Upper lobe of left lung (tissue), 6 donors: ENCODE measurements at regions not wholly inside any gene's neighbourhood (a gene's known extent, or its start where the extent isn't known, plus 50 kb on each side); places are given as distances from the start of the nearest gene placed in this dataset.

ENCODE experiments used
- ATAC-seq, 2 donors: fragments of 200-7000 bp; cut with Tn5 transposase; one replicate each; pipeline ENCODE4 v1.9.1; 2022; ENCODE audit warnings: mild to moderate bottlenecking in 2 of 2, moderate library complexity in 2 of 2; ENCODE audit not compliant: low FRiP score in 2 of 2
- DNase-seq, 2 donors: peaks; one replicate each; pipeline ENCODE4 v3.0.0-alpha.2; 2019 to 2020
- H3K27ac ChIP-seq, 4 donors: fragments of 200-600 bp; sonication (generic); one replicate each; pipeline ENCODE4 v1.5.1; 2016 to 2019
- H3K27me3 ChIP-seq, 4 donors: fragments of 200-600 bp; sonication (generic); one replicate each; pipeline ENCODE4 v1.5.1; 2017 to 2019
- H3K36me3 ChIP-seq, 4 donors: fragments of 200-600 bp; sonication (generic); one replicate each; pipeline ENCODE4 v1.5.1; 2016 to 2019
- H3K4me1 ChIP-seq, 4 donors: fragments of 200-600 bp; sonication (generic); one replicate each; pipeline ENCODE4 v1.5.1; 2018 to 2019
- H3K4me3 ChIP-seq, 4 donors: fragments of 200-600 bp; sonication (generic); one replicate each; pipeline ENCODE4 v1.5.1; 2017 to 2019; ENCODE audit warnings: mild to moderate bottlenecking in 2 of 4, moderate library complexity in 1 of 4
- H3K9me3 ChIP-seq, 4 donors: fragments of 200-600 bp; sonication (generic); one replicate each; pipeline ENCODE4 v1.5.1; 2018 to 2019
- EP300 ChIP-seq, 4 donors: sonication (generic); formaldehyde crosslinking; IDR thresholded peaks; one replicate each; pipeline ENCODE4 v1.5.1; 2017; ENCODE audit warnings: antibody characterized with exemption in 4 of 4, control low read depth in 2 of 4
- POLR2A ChIP-seq, 4 donors: fragments of 450-650 bp; IDR thresholded peaks; one replicate each; pipeline ENCODE4 v1.5.1; 2016 to 2017; ENCODE audit warnings: antibody characterized with exemption in 4 of 4, mild to moderate bottlenecking in 2 of 4
- POLR2AphosphoS5 ChIP-seq, 2 donors: sonication (generic); formaldehyde crosslinking; IDR thresholded peaks; one replicate each; pipeline ENCODE4 v1.5.1; 2017; ENCODE audit warnings: antibody characterized with exemption in 2 of 2
- WGBS, 2 donors: methylation state at CpG; one replicate each; pipeline ENCODE4 v1.1.5; 2017 to 2018; 5-methylcytosine and 5-hydroxymethylcytosine counted together
- TF ChIP-seq, protein P1 (sequence below), 6 experiments: fragments of 450-650 bp in 4 of 6; fragments of 200-600 bp in 2 of 6; sonication (generic) in 2 of 6; IDR thresholded peaks; one replicate each; pipeline ENCODE4 v1.5.1; 2016 to 2019; ENCODE audit warnings: antibody characterized with exemption in 6 of 6
- donor health status: DM: no; HTN: no; CAD: no; lungs with moderate emphysema.
- donor health status: DM: no; HTN: yes; CAD: no; lungs with severe emphysema.

DNA sequence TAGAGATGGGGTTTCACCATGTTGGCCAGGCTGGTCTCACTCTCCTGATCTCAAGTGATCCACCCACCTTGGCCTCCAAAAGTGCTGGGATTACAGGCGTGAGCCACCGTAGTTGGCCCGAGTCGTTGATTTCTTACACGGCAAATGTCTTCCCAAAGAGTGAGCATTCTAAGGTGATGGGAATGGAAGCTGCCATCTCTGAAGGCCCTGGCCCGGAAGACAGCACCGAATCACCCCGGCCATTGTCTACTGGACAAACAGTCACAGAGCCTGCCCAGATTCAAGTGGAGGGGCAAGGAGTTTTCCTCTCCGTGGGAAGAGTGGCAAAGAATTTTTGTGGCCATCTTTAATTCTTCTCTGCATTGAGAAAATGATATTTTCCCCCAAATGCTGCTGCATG, 92.1 kb upstream of the AJAP1 start:
- TF ChIP-seq, protein P1, sequence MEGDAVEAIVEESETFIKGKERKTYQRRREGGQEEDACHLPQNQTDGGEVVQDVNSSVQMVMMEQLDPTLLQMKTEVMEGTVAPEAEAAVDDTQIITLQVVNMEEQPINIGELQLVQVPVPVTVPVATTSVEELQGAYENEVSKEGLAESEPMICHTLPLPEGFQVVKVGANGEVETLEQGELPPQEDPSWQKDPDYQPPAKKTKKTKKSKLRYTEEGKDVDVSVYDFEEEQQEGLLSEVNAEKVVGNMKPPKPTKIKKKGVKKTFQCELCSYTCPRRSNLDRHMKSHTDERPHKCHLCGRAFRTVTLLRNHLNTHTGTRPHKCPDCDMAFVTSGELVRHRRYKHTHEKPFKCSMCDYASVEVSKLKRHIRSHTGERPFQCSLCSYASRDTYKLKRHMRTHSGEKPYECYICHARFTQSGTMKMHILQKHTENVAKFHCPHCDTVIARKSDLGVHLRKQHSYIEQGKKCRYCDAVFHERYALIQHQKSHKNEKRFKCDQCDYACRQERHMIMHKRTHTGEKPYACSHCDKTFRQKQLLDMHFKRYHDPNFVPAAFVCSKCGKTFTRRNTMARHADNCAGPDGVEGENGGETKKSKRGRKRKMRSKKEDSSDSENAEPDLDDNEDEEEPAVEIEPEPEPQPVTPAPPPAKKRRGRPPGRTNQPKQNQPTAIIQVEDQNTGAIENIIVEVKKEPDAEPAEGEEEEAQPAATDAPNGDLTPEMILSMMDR (IDR thresholded peaks at IDR 0.05), result no peak
- no peak for TF ChIP-seq POLR2A (IDR thresholded peaks at IDR 0.05)
- no peak for TF ChIP-seq POLR2AphosphoS5 (IDR thresholded peaks at IDR 0.05)
- TF ChIP-seq EP300 (IDR thresholded peaks at IDR 0.05), result no peak
- Histone ChIP-seq H3K27ac (no peak overlapping the region), H3K36me3 (no peaks in the 10 kb centered on the region), H3K4me1 (no peaks in the 10 kb centered on the region), H3K4me3 (no peak overlapping the region), H3K9me3 (no peaks in the 10 kb centered on the region), H3K27me3 (no peaks in the 10 kb centered on the region)
- WGBS, 2 donors, result 91 to 95% methylated on average over 7 to 9 of the region's 9 CpGs
- no peak for DNase-seq
- no peak for ATAC-seq

DNA sequence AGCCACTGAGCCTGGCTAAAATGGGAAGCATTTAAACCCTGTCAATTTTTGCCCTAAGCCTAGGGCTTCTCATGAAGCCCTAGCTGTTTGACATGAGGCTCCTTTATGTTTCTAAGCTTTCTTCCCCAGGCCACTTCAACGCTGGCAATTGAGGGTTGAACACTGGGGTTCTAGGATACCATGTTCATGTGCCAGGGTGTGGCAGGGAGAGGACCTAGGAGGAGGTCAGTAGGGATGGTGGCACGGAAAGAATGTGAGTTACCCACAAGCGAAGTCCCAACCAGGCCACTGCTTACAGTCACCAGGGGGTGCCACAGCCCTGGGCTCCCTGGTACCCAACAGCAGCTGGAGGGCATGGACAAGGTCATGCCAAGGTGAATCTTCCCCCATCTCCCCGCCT, 90.8 kb upstream of the AJAP1 start:
- DNase-seq (no peak), ATAC-seq (no peak)
- Histone ChIP-seq H3K27ac (no peak overlapping the region), H3K9me3 (no peaks in the 10 kb centered on the region), H3K36me3 (no peaks in the 10 kb centered on the region), H3K4me3 (no peak overlapping the region), H3K4me1 (no peaks in the 10 kb centered on the region), H3K27me3 (no peaks in the 10 kb centered on the region)
- TF ChIP-seq EP300 (IDR thresholded peaks at IDR 0.05) (no peak), POLR2AphosphoS5 (IDR thresholded peaks at IDR 0.05) (no peak), POLR2A (IDR thresholded peaks at IDR 0.05) (no peak)
- TF ChIP-seq, protein P1 (IDR thresholded peaks at IDR 0.05), result no peak
- WGBS, 2 donors, result 76 to 79% methylated on average over 4 of the region's 4 CpGs

DNA sequence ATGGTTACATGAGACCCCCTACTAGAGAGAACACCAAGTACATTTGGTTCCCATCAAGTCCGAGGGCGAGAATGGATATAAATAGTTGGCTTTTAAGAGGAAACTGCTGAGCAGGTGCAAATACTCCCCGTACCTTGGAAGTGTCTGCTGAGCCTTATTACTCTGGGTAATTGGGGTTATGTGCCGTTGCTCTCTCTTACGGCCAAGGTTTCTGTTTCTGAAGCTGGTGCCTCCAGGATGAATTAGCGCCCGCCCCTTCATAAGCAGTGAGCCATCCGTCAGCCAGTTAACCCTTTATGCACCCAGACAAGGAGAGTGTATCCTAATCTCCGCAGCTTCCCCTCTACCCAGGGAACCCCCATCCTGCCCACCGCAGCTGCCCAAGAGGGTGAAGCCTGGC, 90.4 kb upstream of the AJAP1 start:
- no peak overlapping the region for H3K27ac ChIP-seq
- no peaks in the 10 kb centered on the region for H3K9me3 ChIP-seq
- no peak for DNase-seq
- 31 to 32% methylated on average over 10 of the region's 10 CpGs for WGBS, 2 donors
- no peak for TF ChIP-seq EP300 (IDR thresholded peaks at IDR 0.05)
- TF ChIP-seq POLR2A (IDR thresholded peaks at IDR 0.05), result no peak
- no peak for TF ChIP-seq POLR2AphosphoS5 (IDR thresholded peaks at IDR 0.05)
- TF ChIP-seq, protein P1 (IDR thresholded peaks at IDR 0.05), result no peak
- H3K4me1 ChIP-seq, result no peaks in the 10 kb centered on the region
- H3K27me3 ChIP-seq, result no peaks in the 10 kb centered on the region
- H3K36me3 ChIP-seq, result no peaks in the 10 kb centered on the region
- no peak overlapping the region for H3K4me3 ChIP-seq
- no peak for ATAC-seq

DNA sequence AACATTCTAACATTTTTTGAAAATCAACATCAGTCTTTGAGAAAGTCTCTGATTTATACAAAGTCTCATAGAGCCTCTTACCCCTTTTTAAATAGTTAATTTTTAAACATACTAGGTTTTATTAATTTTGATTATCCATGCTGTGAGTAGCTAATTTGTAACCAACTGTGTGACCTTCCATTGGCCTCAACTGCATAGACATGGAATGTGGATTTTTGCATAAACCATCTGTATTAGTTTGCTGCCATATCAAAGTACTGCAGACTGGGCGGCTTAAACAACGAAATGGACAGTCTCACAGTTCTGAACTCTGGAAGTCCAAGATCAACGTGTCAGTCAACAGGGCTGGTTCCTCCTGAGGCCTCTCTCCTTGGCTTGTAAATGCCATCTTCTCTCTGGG, 89.2 kb upstream of the AJAP1 start:
- H3K9me3 ChIP-seq, result no peaks in the 10 kb centered on the region
- H3K4me3 ChIP-seq, result no peak overlapping the region
- H3K27ac ChIP-seq, result no peak overlapping the region
- H3K27me3 ChIP-seq, result no peaks in the 10 kb centered on the region
- H3K4me1 ChIP-seq, result no peaks in the 10 kb centered on the region
- TF ChIP-seq POLR2A (IDR thresholded peaks at IDR 0.05) (no peak), EP300 (IDR thresholded peaks at IDR 0.05) (no peak), POLR2AphosphoS5 (IDR thresholded peaks at IDR 0.05) (no peak)
- TF ChIP-seq, protein P1 (IDR thresholded peaks at IDR 0.05), result no peak
- DNase-seq (no peak), ATAC-seq (no peak)
- no peaks in the 10 kb centered on the region for H3K36me3 ChIP-seq
- WGBS, 2 donors, result 62 to 84% methylated on average over 3 of the region's 3 CpGs

DNA sequence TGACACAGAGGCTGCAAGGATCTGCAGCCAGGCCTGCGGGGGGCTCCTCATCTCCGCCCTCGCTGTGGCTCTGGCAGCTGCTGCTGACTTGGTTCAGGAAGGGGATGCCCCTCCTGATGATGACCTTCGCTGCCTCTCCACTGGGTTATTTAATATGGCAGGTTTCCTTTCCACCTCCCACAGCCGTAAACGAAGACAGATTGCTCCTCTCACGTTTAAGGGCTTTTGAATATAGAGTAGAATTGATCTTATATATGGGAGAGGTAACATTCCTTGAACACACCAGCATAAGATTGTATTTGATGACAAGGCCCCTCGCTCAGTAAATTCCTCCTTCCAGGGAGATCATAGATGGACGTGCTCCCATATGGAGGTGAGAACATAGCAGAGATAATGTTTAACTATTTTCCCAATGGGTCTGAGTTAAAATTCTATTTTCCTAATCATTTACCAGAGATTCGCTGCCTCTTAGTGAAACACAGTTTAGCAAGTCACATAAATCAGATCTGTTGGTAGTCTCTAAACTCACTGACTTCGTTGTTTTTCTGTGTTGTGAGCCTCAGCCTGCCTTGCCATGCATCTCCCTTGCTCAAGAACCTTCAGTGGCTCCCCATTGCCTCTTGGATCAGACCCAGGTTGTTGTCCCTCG, 88.5 kb upstream of the AJAP1 start:
- DNase-seq (no peak), ATAC-seq (no peak)
- 64 to 65% methylated on average over 12 of the region's 12 CpGs for WGBS, 2 donors
- Histone ChIP-seq H3K9me3 (no peaks in the 10 kb centered on the region), H3K36me3 (no peaks in the 10 kb centered on the region), H3K4me3 (no peak overlapping the region), H3K27ac (no peak overlapping the region), H3K4me1 (no peaks in the 10 kb centered on the region), H3K27me3 (no peaks in the 10 kb centered on the region)
- TF ChIP-seq, protein P1 (IDR thresholded peaks at IDR 0.05), result no peak
- TF ChIP-seq POLR2A (IDR thresholded peaks at IDR 0.05), result no peak
- no peak for TF ChIP-seq EP300 (IDR thresholded peaks at IDR 0.05)
- no peak for TF ChIP-seq POLR2AphosphoS5 (IDR thresholded peaks at IDR 0.05)
